ENCODE measurements at regions not wholly inside any gene's neighbourhood (a gene's known extent, or its start where the extent isn't known, plus 50 kb on each side); places are given as distances from the start of the nearest gene placed in this dataset.

GRCh38 chr2:41267929-41268659, 779.7 kb upstream of the PKDCC start:
- TF ChIP-seq POLR2A (IDR thresholded peaks at IDR 0.05): no peak
- no peak for TF ChIP-seq CTCF (IDR thresholded peaks at IDR 0.05)
